Coronary artery (tissue), 2 donors: ENCODE measurements at regions not wholly inside any gene's neighbourhood (a gene's known extent, or its start where the extent isn't known, plus 50 kb on each side); places are given as distances from the start of the nearest gene placed in this dataset.
"Not testable (repeated sequence)": the region's sequence is repeated elsewhere in the genome, so short reads cannot be mapped to it uniquely, and the experiment has no call there.

Experiments used
- DNase-seq: peaks from one replicate; pipeline ENCODE4 v3.0.0-alpha.2; 2017; ENCODE audit warnings: low spot score
- H3K27ac ChIP-seq, 2 donors: fragments of 200-600 bp; sonication (generic); one replicate each; pipeline ENCODE4 v1.5.1; 2016 to 2019
- H3K4me3 ChIP-seq: fragments of 200-600 bp; sonication (generic); 2 replicates; pipeline ENCODE4 v1.5.1; 2016; ENCODE audit warnings: mild to moderate bottlenecking, moderate library complexity
- CTCF ChIP-seq: fragments of 200-600 bp; sonication (generic); IDR thresholded peaks from one replicate; pipeline ENCODE4 v1.5.1; 2019; ENCODE audit warnings: antibody characterized with exemption

- H3K4me3 ChIP-seq = no peak overlapping the region
- no peak for DNase-seq
- TF ChIP-seq CTCF = no peak
- no peak overlapping the region for H3K27ac ChIP-seq
Measured at GRCh38 chr3:150274372-150274771, 133.7 kb upstream of the TSC22D2 start.

GRCh38 chr3:150273396-150273795 is 134.7 kb upstream of the TSC22D2 start:
- Histone ChIP-seq H3K4me3 (no peak overlapping the region), H3K27ac (no peak overlapping the region)
- DNase-seq = no peak
- no peak for TF ChIP-seq CTCF

- no peak for DNase-seq
- H3K27ac ChIP-seq = no peak overlapping the region
- no peak for TF ChIP-seq CTCF
- H3K4me3 ChIP-seq = no peak overlapping the region
Measured at GRCh38 chr3:150271591-150271960, 136.5 kb upstream of the TSC22D2 start.

- Histone ChIP-seq H3K27ac (no peak overlapping the region), H3K4me3 (no peak overlapping the region)
- no peak for TF ChIP-seq CTCF
Measured at GRCh38 chr3:150270883-150271590, 137.1 kb upstream of the TSC22D2 start.

GRCh38 chr3:150270444-150270843 is 137.7 kb upstream of the TSC22D2 start:
- H3K27ac ChIP-seq, H3K4me3 ChIP-seq, DNase-seq: not testable (repeated sequence)

More at GRCh38 chr3:150270883-150271590, 137.1 kb upstream of the TSC22D2 start:
- DNase-seq = no peak

- no peak for TF ChIP-seq CTCF
- no peak for DNase-seq
- Histone ChIP-seq H3K4me3 (no peak overlapping the region), H3K27ac (no peak overlapping the region)
Measured at GRCh38 chr3:150269526-150269925, 138.6 kb upstream of the TSC22D2 start.

GRCh38 chr3:150268426-150269391 is 139.4 kb upstream of the TSC22D2 start:
- DNase-seq = no peak
- no peak for TF ChIP-seq CTCF
- Histone ChIP-seq H3K27ac (no peak overlapping the region), H3K4me3 (no peak overlapping the region)
